Gastroesophageal sphincter (tissue), 4 donors: ENCODE measurements at regions not wholly inside any gene's neighbourhood (a gene's known extent, or its start where the extent isn't known, plus 50 kb on each side); places are given as distances from the start of the nearest gene placed in this dataset.

ENCODE experiments used
- ATAC-seq: fragments of 150-250 bp; one replicate; pipeline ENCODE4 v1.9.1; 2016; ENCODE audit warnings: mild to moderate bottlenecking, moderate library complexity
- H3K27ac ChIP-seq, 4 donors: fragments of 200-600 bp; sonication (generic) in 3 of 4; 1 replicate in 3 of 4; 2 replicates in 1 of 4; pipeline ENCODE4 v1.5.1; 2016 to 2019
- H3K27me3 ChIP-seq: fragments of 200-600 bp; sonication (generic); one replicate; pipeline ENCODE4 v1.5.1; 2019
- H3K36me3 ChIP-seq, 2 donors: fragments of 200-600 bp; sonication (generic); one replicate each; pipeline ENCODE4 v1.5.1; 2019; ENCODE audit warnings: control low read depth in 1 of 2
- H3K4me1 ChIP-seq, 3 donors: fragments of 200-600 bp; sonication (generic); 1 replicate in 2 of 3; 2 replicates in 1 of 3; pipeline ENCODE4 v1.5.1; 2016 to 2019; ENCODE audit warnings: control low read depth in 2 of 3
- H3K4me3 ChIP-seq, 2 donors: fragments of 200-600 bp; sonication (generic); one replicate each; pipeline ENCODE4 v1.5.1; 2019; ENCODE audit warnings: mild to moderate bottlenecking in 1 of 2, moderate library complexity in 1 of 2
- H3K9me3 ChIP-seq, 3 donors: fragments of 200-600 bp; sonication (generic); one replicate each; pipeline ENCODE4 v1.5.1; 2017 to 2019; ENCODE audit warnings: control low read depth in 2 of 3
- EP300 ChIP-seq: sonication (generic); formaldehyde crosslinking; IDR thresholded peaks from one replicate; pipeline ENCODE4 v1.6.1; 2017; ENCODE audit warnings: antibody characterized with exemption, mild to moderate bottlenecking
- POLR2A ChIP-seq, 2 donors: fragments of 450-650 bp; IDR thresholded peaks; one replicate each; pipeline ENCODE4 v1.6.1; 2017; ENCODE audit warnings: antibody characterized with exemption in 2 of 2, mild to moderate bottlenecking in 2 of 2, moderate library complexity in 1 of 2
- POLR2AphosphoS5 ChIP-seq: sonication (generic); formaldehyde crosslinking; IDR thresholded peaks from one replicate; pipeline ENCODE4 v1.6.1; 2017; ENCODE audit warnings: antibody characterized with exemption
- WGBS, 2 donors: methylation state at CpG; one replicate each; pipeline ENCODE4 v1.1.5; 2018; ENCODE audit warnings: low coverage in 1 of 2; 5-methylcytosine and 5-hydroxymethylcytosine counted together
- TF ChIP-seq, protein P1 (sequence below), 4 experiments: fragments of 200-600 bp in 2 of 4; fragments of 450-650 bp in 2 of 4; sonication (generic) in 1 of 4; IDR thresholded peaks; one replicate each; pipeline ENCODE4 v1.5.1; 2017 to 2019; ENCODE audit warnings: antibody characterized with exemption in 4 of 4, mild to moderate bottlenecking in 2 of 4, moderate library complexity in 2 of 4

- Histone ChIP-seq H3K27ac (no peak overlapping the region), H3K36me3 (no peaks in the 10 kb centered on the region), H3K9me3 (no peaks in the 10 kb centered on the region), H3K4me1 (no peaks in the 10 kb centered on the region), H3K27me3 (no peaks in the 10 kb centered on the region), H3K4me3 (no peak overlapping the region)
- TF ChIP-seq EP300 (no peak), POLR2AphosphoS5 (no peak), POLR2A (IDR thresholded peaks at IDR 0.05) (no peak)
- TF ChIP-seq, protein P1, sequence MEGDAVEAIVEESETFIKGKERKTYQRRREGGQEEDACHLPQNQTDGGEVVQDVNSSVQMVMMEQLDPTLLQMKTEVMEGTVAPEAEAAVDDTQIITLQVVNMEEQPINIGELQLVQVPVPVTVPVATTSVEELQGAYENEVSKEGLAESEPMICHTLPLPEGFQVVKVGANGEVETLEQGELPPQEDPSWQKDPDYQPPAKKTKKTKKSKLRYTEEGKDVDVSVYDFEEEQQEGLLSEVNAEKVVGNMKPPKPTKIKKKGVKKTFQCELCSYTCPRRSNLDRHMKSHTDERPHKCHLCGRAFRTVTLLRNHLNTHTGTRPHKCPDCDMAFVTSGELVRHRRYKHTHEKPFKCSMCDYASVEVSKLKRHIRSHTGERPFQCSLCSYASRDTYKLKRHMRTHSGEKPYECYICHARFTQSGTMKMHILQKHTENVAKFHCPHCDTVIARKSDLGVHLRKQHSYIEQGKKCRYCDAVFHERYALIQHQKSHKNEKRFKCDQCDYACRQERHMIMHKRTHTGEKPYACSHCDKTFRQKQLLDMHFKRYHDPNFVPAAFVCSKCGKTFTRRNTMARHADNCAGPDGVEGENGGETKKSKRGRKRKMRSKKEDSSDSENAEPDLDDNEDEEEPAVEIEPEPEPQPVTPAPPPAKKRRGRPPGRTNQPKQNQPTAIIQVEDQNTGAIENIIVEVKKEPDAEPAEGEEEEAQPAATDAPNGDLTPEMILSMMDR (IDR thresholded peaks at IDR 0.05), result no peak
- no peak for ATAC-seq
- 71 to 80% methylated on average over 4 to 5 of the region's 5 CpGs for WGBS, 2 donors
Observed at GRCh38 chr14:84028080-84028604, 1501.8 kb upstream of the FLRT2 start.

- no peak overlapping the region for H3K4me3 ChIP-seq
Observed at GRCh38 chr14:84029246-84029645, 1500.7 kb upstream of the FLRT2 start.

GRCh38 chr14:84029720-84030119 is 1500.2 kb upstream of the FLRT2 start:
- 70 to 76% methylated on average over 7 of the region's 7 CpGs for WGBS, 2 donors
- Histone ChIP-seq H3K4me1 (no peaks in the 10 kb centered on the region), H3K27me3 (no peaks in the 10 kb centered on the region), H3K36me3 (no peaks in the 10 kb centered on the region), H3K9me3 (no peaks in the 10 kb centered on the region), H3K27ac (no peak overlapping the region), H3K4me3 (no peak overlapping the region)
- TF ChIP-seq POLR2A (IDR thresholded peaks at IDR 0.05) (no peak), POLR2AphosphoS5 (no peak), EP300 (no peak)
- TF ChIP-seq, protein P1 (IDR thresholded peaks at IDR 0.05), result no peak
- no peak for ATAC-seq

More at GRCh38 chr14:84029246-84029645, 1500.7 kb upstream of the FLRT2 start:
- Histone ChIP-seq H3K4me1 (no peaks in the 10 kb centered on the region), H3K27me3 (no peaks in the 10 kb centered on the region), H3K9me3 (no peaks in the 10 kb centered on the region), H3K27ac (no peak overlapping the region), H3K36me3 (no peaks in the 10 kb centered on the region)
- TF ChIP-seq POLR2A (IDR thresholded peaks at IDR 0.05), result no peak
- TF ChIP-seq POLR2AphosphoS5, result no peak
- TF ChIP-seq, protein P1 (IDR thresholded peaks at IDR 0.05), result no peak
- TF ChIP-seq EP300, result no peak
- ATAC-seq, result no peak

GRCh38 chr14:84036840-84037239 is 1493.1 kb upstream of the FLRT2 start:
- Histone ChIP-seq H3K36me3 (no peaks in the 10 kb centered on the region), H3K27me3 (no peaks in the 10 kb centered on the region), H3K4me3 (no peak overlapping the region), H3K9me3 (no peaks in the 10 kb centered on the region), H3K4me1 (no peaks in the 10 kb centered on the region), H3K27ac (no peak overlapping the region)
- TF ChIP-seq POLR2AphosphoS5 (no peak), EP300 (no peak), POLR2A (IDR thresholded peaks at IDR 0.05) (no peak)
- TF ChIP-seq, protein P1 (IDR thresholded peaks at IDR 0.05), result no peak
- ATAC-seq, result no peak
- WGBS, 2 donors, result 59 to 88% methylated on average over 1 of the region's 1 CpG

GRCh38 chr14:84037593-84037992 is 1492.4 kb upstream of the FLRT2 start:
- H3K9me3 ChIP-seq, result no peaks in the 10 kb centered on the region
- no peaks in the 10 kb centered on the region for H3K27me3 ChIP-seq
- TF ChIP-seq, protein P1 (IDR thresholded peaks at IDR 0.05), result no peak
- TF ChIP-seq POLR2A (IDR thresholded peaks at IDR 0.05) (no peak), POLR2AphosphoS5 (no peak), EP300 (no peak)
- H3K4me3 ChIP-seq, result no peak overlapping the region
- 85 to 98% methylated on average over 4 of the region's 4 CpGs for WGBS, 2 donors
- no peak for ATAC-seq
- no peak overlapping the region for H3K27ac ChIP-seq
- no peaks in the 10 kb centered on the region for H3K4me1 ChIP-seq
- H3K36me3 ChIP-seq, result no peaks in the 10 kb centered on the region
